Liver (tissue), 3 donors: ENCODE measurements at regions not wholly inside any gene's neighbourhood (a gene's known extent, or its start where the extent isn't known, plus 50 kb on each side); places are given as distances from the start of the nearest gene placed in this dataset.

ENCODE experiments used
- CTCF ChIP-seq: fragments of 150-350 bp; IDR thresholded peaks from 2 replicates; pipeline ENCODE4 v1.5.1; 2017; ENCODE audit warnings: improper control_type of control experiment, low read depth, low read length; ENCODE audit not compliant: missing input control
- GABPA ChIP-seq, 2 donors: IDR thresholded peaks in 1 of 2; conservative IDR thresholded peaks in 1 of 2; 2 replicates each; pipeline ENCODE4 v1.6.1; 2016; ENCODE audit warnings: antibody characterized with exemption in 2 of 2, mild to moderate bottlenecking in 1 of 2, moderate library complexity in 1 of 2
- NR2F2 ChIP-seq: IDR thresholded peaks from 2 replicates; pipeline ENCODE4 v1.6.1; 2016; ENCODE audit warnings: antibody characterized with exemption
- RAD21 ChIP-seq, 2 donors: IDR thresholded peaks; 2 replicates each; pipeline ENCODE4 v1.6.1; 2016; ENCODE audit warnings: antibody characterized with exemption in 2 of 2, mild to moderate bottlenecking in 2 of 2
- SP1 ChIP-seq: IDR thresholded peaks from 2 replicates; pipeline ENCODE4 v1.6.1; 2018; ENCODE audit warnings: antibody characterized with exemption, mild to moderate bottlenecking
- TAF1 ChIP-seq: conservative IDR thresholded peaks from 2 replicates; pipeline ENCODE4 v1.6.1; 2016; ENCODE audit warnings: antibody characterized with exemption, mild to moderate bottlenecking
- YY1 ChIP-seq: IDR thresholded peaks from 2 replicates; pipeline ENCODE4 v1.6.1; 2016; ENCODE audit warnings: antibody characterized with exemption, mild to moderate bottlenecking
- ZBTB33 ChIP-seq: IDR thresholded peaks from 2 replicates; pipeline ENCODE4 v1.6.1; 2016; ENCODE audit warnings: antibody characterized with exemption
- donor health status: healthy.
- donor health status: healthy.

GRCh38 chr1:221635305-221635704 lies 106.6 kb downstream of the DUSP10 start:
- TF ChIP-seq ZBTB33 (no peak), CTCF (no peak), GABPA (IDR thresholded peaks at IDR 0.05 in 1 of 2, conservative IDR thresholded peaks at IDR 0.05 in 1 of 2) (no peak), SP1 (no peak), RAD21 (IDR thresholded peaks at IDR 0.05) (no peak), NR2F2 (no peak), YY1 (no peak), TAF1 (no peak)
